RWPE1 (cell line): ENCODE measurements at regions not wholly inside any gene's neighbourhood (a gene's known extent, or its start where the extent isn't known, plus 50 kb on each side); places are given as distances from the start of the nearest gene placed in this dataset.
A peak's percentile ranks its signal among the peaks of the same experiment; 100 is the strongest.
"Not testable (repeated sequence)": the region's sequence is repeated elsewhere in the genome, so short reads cannot be mapped to it uniquely, and the experiment has no call there.

Experiments
- CTCF ChIA-PET: fragments of 350-600 bp; sonication (Branson Sonifier 250); formaldehyde crosslinking; extraction: SDS; loops from one replicate; lab custom pipeline; 2021; lab: Yijun Ruan, JAX
- POLR2A ChIA-PET: fragments of 400-600 bp; formaldehyde crosslinking; extraction: SDS; loops from one replicate; lab custom pipeline; 2020; ENCODE audit warnings: antibody characterized with exemption; ENCODE audit not compliant: low non-redundant PET; lab: Yijun Ruan, JAX
- DNase-seq: peaks from one replicate; pipeline ENCODE4 v3.0.0; 2012; ENCODE audit warnings: low spot score
- H3K27ac ChIP-seq: fragments of 450-650 bp; 2 replicates; pipeline ENCODE4 v1.5.1; 2017
- CTCF ChIP-seq: fragments of 450-650 bp; conservative IDR thresholded peaks from 2 replicates; pipeline ENCODE4 v1.5.1; 2017; ENCODE audit warnings: low read depth, mild to moderate bottlenecking

DNA sequence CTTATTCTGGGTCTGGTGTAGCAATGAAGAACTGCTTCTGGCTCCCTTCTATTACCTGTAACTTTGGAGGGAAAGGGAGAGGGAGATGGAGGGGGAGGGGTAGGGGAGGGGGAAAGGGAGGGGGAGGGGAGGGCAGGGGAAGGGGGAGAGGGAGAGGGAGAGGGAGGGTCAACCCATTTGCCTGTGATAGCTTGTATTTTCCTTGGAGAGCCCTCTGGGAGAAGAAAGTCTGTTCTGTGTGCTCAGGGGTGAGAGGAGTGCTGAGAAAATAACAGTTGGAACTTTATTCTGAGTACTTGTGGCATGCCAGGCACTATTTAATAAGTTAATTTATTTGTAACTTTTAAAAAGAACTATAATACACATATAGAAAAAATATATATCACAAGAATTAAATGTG lies 70.7 kb upstream of the TSPAN2 start:
- no peak overlapping the region for H3K27ac ChIP-seq
- POLR2A ChIA-PET = no interaction called here
- TF ChIP-seq CTCF = no peak
- no peak for DNase-seq
- CTCF ChIA-PET = interaction anchor here (1.4 kb wide), 1 partner anchor 21 kb away, joined by 3 read pairs; no protein-coding TSS in a partner anchor

DNA sequence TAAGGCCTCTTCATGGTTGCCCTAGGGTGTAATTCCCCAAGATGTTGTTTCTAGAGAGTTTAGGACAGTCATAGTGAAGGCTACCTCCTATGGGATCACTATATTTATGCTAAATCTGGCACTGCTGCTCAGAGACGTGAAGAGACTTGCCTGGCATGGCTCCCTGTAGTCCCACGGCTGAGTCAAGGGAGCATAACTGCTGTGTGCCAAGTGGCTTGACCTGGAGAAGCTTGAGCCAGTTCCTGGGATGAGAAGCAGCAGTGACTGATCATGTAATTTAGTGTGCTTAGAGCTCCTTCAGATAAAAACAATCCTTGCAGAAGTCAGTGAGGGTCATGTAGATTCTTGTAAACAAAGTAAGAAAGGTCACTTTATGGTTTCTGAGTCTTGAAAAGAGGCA lies 68.9 kb upstream of the TSPAN2 start:
- peak; percentile 77 for DNase-seq
- CTCF ChIA-PET = interaction anchor here (0.6 to 1.0 kb wide), 4 partner anchors 12 to 72 kb away, joined by 3 to 7 read pairs (median 3); no protein-coding TSS in a partner anchor
- POLR2A ChIA-PET = no interaction called here
- no peak for TF ChIP-seq CTCF
- peak overlapping the region; percentile 71 for H3K27ac ChIP-seq

DNA sequence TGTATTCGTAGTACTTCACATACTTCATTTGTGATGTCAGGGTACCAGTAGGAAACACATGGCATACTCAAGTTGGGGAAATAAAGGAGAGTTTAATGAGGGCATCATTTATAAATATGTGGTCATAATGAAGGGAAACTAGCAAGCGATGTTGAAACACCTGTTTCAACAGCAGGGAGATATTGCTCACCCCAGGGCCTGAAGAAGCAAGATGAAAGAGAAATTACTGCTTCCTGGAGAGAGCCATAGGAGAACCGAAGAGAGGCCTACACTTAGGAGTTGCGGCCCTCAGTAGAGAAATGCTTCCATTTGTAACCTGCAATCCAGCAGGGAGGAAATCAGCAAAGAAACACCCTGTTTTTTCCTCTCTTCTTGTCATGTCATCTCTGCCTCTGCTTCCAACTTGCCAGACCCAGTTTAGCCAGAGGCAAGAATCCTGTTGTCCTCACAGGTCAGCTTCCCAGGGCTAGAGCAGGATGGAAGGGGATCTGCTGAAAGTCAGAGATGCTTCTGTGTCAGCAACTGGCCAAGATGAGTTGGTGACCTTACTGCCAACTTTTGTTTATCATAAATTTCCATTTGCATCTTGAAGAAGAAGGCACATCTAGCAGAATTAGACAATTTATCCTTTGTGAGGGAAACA lies 67.6 kb upstream of the TSPAN2 start:
- no peak for TF ChIP-seq CTCF
- ChIA-PET CTCF (no interaction called here), POLR2A (no interaction called here)
- no peak overlapping the region for H3K27ac ChIP-seq
- DNase-seq = no peak

- no peak for DNase-seq
- ChIA-PET POLR2A (no interaction called here), CTCF (no interaction called here)
- no peak overlapping the region for H3K27ac ChIP-seq
- no peak for TF ChIP-seq CTCF
Observed at GRCh38 chr1:115153966-115154557, 64.8 kb upstream of the TSPAN2 start.

DNA sequence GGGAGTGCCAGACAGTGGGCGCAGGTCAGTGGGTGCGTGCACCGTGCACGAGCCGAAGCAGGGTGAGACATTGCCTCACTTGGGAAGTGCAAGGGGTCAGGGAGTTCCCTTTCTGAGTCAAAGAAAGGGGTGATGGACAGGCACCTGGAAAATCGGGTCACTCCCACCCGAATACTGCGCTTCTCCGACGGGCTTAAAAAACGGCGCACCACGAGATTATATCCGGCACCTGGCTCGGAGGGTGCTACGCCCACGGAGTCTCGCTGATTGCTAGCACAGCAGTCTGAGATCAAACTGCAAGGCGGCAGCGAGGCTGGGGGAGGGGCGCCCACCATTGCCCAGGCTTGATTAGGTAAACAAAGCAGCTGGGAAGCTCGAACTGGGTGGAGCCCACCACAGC lies 58.6 kb upstream of the TSPAN2 start:
- POLR2A ChIA-PET, CTCF ChIA-PET, H3K27ac ChIP-seq, DNase-seq: not testable (repeated sequence)

DNA sequence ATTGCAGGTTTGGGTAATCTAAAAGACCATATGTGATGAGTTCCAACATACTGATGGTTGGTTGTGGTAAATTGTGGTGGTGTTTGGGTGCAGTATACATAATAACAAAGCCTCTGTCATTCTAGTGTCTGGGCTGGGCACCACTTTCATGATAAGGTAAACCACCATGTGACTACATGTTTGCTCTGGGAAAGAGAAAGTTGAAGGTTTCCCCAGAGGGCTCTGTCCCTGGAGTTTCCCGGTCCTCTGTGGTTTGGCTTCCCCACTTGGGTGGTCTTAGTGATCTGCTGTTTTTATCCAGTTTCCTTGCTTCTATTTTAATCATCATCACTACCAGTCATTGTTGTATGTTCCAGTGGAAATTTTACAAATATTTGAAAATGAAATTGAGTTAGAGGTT lies 55.9 kb upstream of the TSPAN2 start:
- ChIA-PET CTCF (interaction anchor here (0.6 kb wide), 1 partner anchor 107 kb away, joined by 5 read pairs; no protein-coding TSS in a partner anchor), POLR2A (no interaction called here)
- no peak for TF ChIP-seq CTCF
- DNase-seq = no peak
- no peak overlapping the region for H3K27ac ChIP-seq

- ChIA-PET POLR2A (no interaction called here), CTCF (no interaction called here)
- no peak for DNase-seq
- H3K27ac ChIP-seq = no peak overlapping the region
- no peak for TF ChIP-seq CTCF
Observed at GRCh38 chr1:115144176-115144575, 54.9 kb upstream of the TSPAN2 start.
